ENCODE measurements at regions not wholly inside any gene's neighbourhood (a gene's known extent, or its start where the extent isn't known, plus 50 kb on each side); places are given as distances from the start of the nearest gene placed in this dataset.
"Not testable (repeated sequence)": the region's sequence is repeated elsewhere in the genome, so short reads cannot be mapped to it uniquely, and the experiment has no call there.

GRCh38 chrX:150232222-150232621, 130.9 kb upstream of the MAMLD1 start:
- TF ChIP-seq, protein P1, sequence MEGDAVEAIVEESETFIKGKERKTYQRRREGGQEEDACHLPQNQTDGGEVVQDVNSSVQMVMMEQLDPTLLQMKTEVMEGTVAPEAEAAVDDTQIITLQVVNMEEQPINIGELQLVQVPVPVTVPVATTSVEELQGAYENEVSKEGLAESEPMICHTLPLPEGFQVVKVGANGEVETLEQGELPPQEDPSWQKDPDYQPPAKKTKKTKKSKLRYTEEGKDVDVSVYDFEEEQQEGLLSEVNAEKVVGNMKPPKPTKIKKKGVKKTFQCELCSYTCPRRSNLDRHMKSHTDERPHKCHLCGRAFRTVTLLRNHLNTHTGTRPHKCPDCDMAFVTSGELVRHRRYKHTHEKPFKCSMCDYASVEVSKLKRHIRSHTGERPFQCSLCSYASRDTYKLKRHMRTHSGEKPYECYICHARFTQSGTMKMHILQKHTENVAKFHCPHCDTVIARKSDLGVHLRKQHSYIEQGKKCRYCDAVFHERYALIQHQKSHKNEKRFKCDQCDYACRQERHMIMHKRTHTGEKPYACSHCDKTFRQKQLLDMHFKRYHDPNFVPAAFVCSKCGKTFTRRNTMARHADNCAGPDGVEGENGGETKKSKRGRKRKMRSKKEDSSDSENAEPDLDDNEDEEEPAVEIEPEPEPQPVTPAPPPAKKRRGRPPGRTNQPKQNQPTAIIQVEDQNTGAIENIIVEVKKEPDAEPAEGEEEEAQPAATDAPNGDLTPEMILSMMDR (IDR thresholded peaks at IDR 0.05): not testable (repeated sequence)
- TF ChIP-seq POLR2A (IDR thresholded peaks at IDR 0.05): not testable (repeated sequence)

Data from adrenal gland (tissue), 5 donors.